Heart right ventricle (tissue), 16 donors: ENCODE measurements at regions not wholly inside any gene's neighbourhood (a gene's known extent, or its start where the extent isn't known, plus 50 kb on each side); places are given as distances from the start of the nearest gene placed in this dataset.

Experiments used
- ATAC-seq, 8 donors: fragments of 200-7000 bp; cut with Tn5 transposase; one replicate each; pipeline ENCODE4 v1.9.1; 2020; ENCODE audit warnings: mild to moderate bottlenecking in 8 of 8, moderate library complexity in 8 of 8, moderate number of reproducible peaks in 1 of 8
- DNase-seq, 2 donors: peaks; one replicate each; pipeline ENCODE4 v3.0.0-alpha.2; 2020
- H3K27ac ChIP-seq, 10 donors: fragments of 200-600 bp; sonication (generic) in 2 of 10; one replicate each; pipeline versions ENCODE4 v1.5.0 to v1.8.0; 2020 to 2022; ENCODE audit warnings: mild to moderate bottlenecking in 3 of 10
- H3K27me3 ChIP-seq, 7 donors: fragments of 200-600 bp; one replicate each; pipeline ENCODE4 v1.8.0; 2021 to 2022; ENCODE audit warnings: mild to moderate bottlenecking in 2 of 7
- H3K36me3 ChIP-seq, 9 donors: fragments of 200-600 bp; sonication (generic) in 1 of 9; one replicate each; pipeline versions ENCODE4 v1.5.0 to v1.8.0; 2020 to 2022; ENCODE audit warnings: mild to moderate bottlenecking in 2 of 9
- H3K4me1 ChIP-seq, 9 donors: fragments of 200-600 bp; sonication (generic) in 1 of 9; one replicate each; pipeline versions ENCODE4 v1.5.0 to v1.8.0; 2020 to 2022; ENCODE audit warnings: mild to moderate bottlenecking in 4 of 9
- H3K4me3 ChIP-seq, 10 donors: fragments of 200-600 bp; sonication (generic) in 2 of 10; one replicate each; pipeline versions ENCODE4 v1.5.0 to v1.8.0; 2020 to 2022; ENCODE audit warnings: mild to moderate bottlenecking in 7 of 10, moderate library complexity in 2 of 10
- H3K9me3 ChIP-seq, 11 donors: fragments of 200-600 bp in 10 of 11; sonication (generic) in 2 of 11; one replicate each; pipeline versions ENCODE4 v1.5.0 to v1.8.0; 2013 to 2022; ENCODE audit warnings: mild to moderate bottlenecking in 2 of 11, control low read depth in 1 of 11, moderate library complexity in 1 of 11
- CTCF ChIP-seq, 9 donors: fragments of 200-600 bp; sonication (generic) in 2 of 9; IDR thresholded peaks; one replicate each; pipeline versions ENCODE4 v1.5.0 to v1.8.0; 2021 to 2022; ENCODE audit warnings: antibody characterized with exemption in 9 of 9, mild to moderate bottlenecking in 5 of 9, moderate library complexity in 1 of 9
- WGBS, 2 donors: extraction: QIAGEN DNeasy Blood & Tissue Kit; methylation state at CpG; one replicate each; pipeline ENCODE4 v1.1.7; 2013; ENCODE audit warnings: inconsistent platforms in 1 of 2; 5-methylcytosine and 5-hydroxymethylcytosine counted together
- intact Hi-C, 10 donors: fragments of 100-400 bp; cut with DNase I; formaldehyde crosslinking; loops; one replicate each; pipeline versions ENCODE4 v1.11.1 to v1.14.2; 2022
- donor health status: Arrhythmogenic right ventricular cardiomyopathy.
- donor health status: ischemic (EF 13 %, LVEDD 7.1; RV severe dilation, severe dysfunction).
- donor health status: healthy with polysubstance abuse.
- donor health status: DM: no; HTN: yes; CAD: no.
- donor health status: DM: no; HTN: no; CAD: no.
- donor health status: ischemic (EF 25% LVEDD 6.9; RV normal size, moderate dysfunction).
- donor health status: ischemic (EF 25% LVEDD 5.7; RV mildly dilated, moderate dysfunction).
- donor health status: healthy.
- donor health status: DM: yes; HTN: yes; CAD: no.
- donor health status: Ischemic cardiomyopathy.
- donor health status: ischemic (EF 35%, LVEDD 5.7; RV mildly dilated, moderate dysfunction).
- donor health status: nonischemic (EF 11% LVEDD 7.7; RV severe dilation, severe dysfunction).
- donor health status: DM: yes; HTN: yes; CAD: no.
- donor health status: PGD.
- donor health status: ischemic (EF 29% LVEDD 5.4; RV normal size, mild dysfunction).
- donor health status: nonischemic (EF 23%, LVEDD 6.1; RV moderate dilation, normal function).

- TF ChIP-seq CTCF (IDR thresholded peaks at IDR 0.05): no peak
- DNase-seq (peak in 1 of 2 donors; percentile 68), ATAC-seq (peak in 6 of 8 donors; percentile 16 to 50 (median 32))
- H3K4me3 ChIP-seq: no peak overlapping the region
- WGBS, 2 donors: 51 to 68% methylated on average over 3 of the region's 3 CpGs
- peaks cover 53 to 82% (median 76%) of the 10 kb centered on the region in 9 donors for H3K4me1 ChIP-seq
- peak overlapping the region; percentile 31 to 96 (median 92) for H3K27ac ChIP-seq
- peaks cover 0 to 7% (median 0%) of the 10 kb centered on the region in 11 donors for H3K9me3 ChIP-seq
- H3K27me3 ChIP-seq: no peaks in the 10 kb centered on the region
- intact Hi-C loops: loop anchor here in 1 of 10 donors (2.0 to 10.0 kb wide), 2 partner anchors 24 to 146 kb away; no protein-coding TSS in a partner anchor
- H3K36me3 ChIP-seq: no peaks in the 10 kb centered on the region
These were observed 64.9 kb downstream of the MCFD2 start for GRCh38 chr2:46850742-46851141.

- intact Hi-C loops: loop anchor here in 3 of 10 donors (2.0 to 10.0 kb wide), 3 partner anchors 25 to 145 kb away; no protein-coding TSS in a partner anchor
- DNase-seq: peak; percentile 69
- 32 to 39% methylated on average over 13 of the region's 13 CpGs for WGBS, 2 donors
These were observed 65.7 kb downstream of the MCFD2 start for GRCh38 chr2:46849721-46850556.

GRCh38 chr2:46849046-46849715, 66.4 kb downstream of the MCFD2 start:
- H3K27ac ChIP-seq: peak overlapping the region; percentile 31 to 96 (median 92)
- 50 to 55% methylated on average over 7 of the region's 7 CpGs for WGBS, 2 donors
- peaks cover 45 to 77% (median 71%) of the 10 kb centered on the region in 9 donors for H3K4me1 ChIP-seq
- peaks cover 0 to 7% (median 0%) of the 10 kb centered on the region in 11 donors for H3K9me3 ChIP-seq
- no peak for ATAC-seq
- no peak for DNase-seq
- H3K27me3 ChIP-seq: no peaks in the 10 kb centered on the region
- H3K4me3 ChIP-seq: no peak overlapping the region
- H3K36me3 ChIP-seq: no peaks in the 10 kb centered on the region
- TF ChIP-seq CTCF (IDR thresholded peaks at IDR 0.05): no peak
- intact Hi-C loops: loop anchor here in 2 of 10 donors (5.0 kb wide), 1 partner anchor 37 kb away; no protein-coding TSS in a partner anchor

More at GRCh38 chr2:46849721-46850556, 65.7 kb downstream of the MCFD2 start:
- ATAC-seq: peak in 7 of 8 donors; percentile 5 to 49 (median 34)
- Histone ChIP-seq H3K27ac (peak overlapping the region; percentile 31 to 96 (median 92)), H3K4me3 (no peak overlapping the region), H3K36me3 (no peaks in the 10 kb centered on the region), H3K9me3 (peaks cover 0 to 7% (median 0%) of the 10 kb centered on the region in 11 donors), H3K4me1 (peaks cover 51 to 84% (median 78%) of the 10 kb centered on the region in 9 donors), H3K27me3 (no peaks in the 10 kb centered on the region)
- TF ChIP-seq CTCF (IDR thresholded peaks at IDR 0.05): no peak

GRCh38 chr2:46848447-46848846, 67.2 kb downstream of the MCFD2 start:
- Histone ChIP-seq H3K36me3 (no peaks in the 10 kb centered on the region), H3K9me3 (peaks cover 0 to 6% (median 0%) of the 10 kb centered on the region in 11 donors), H3K27me3 (no peaks in the 10 kb centered on the region), H3K4me3 (no peak overlapping the region), H3K4me1 (peaks cover 44 to 71% (median 65%) of the 10 kb centered on the region in 9 donors), H3K27ac (peak overlapping the region; percentile 85 to 96 (median 92))
- no peak for TF ChIP-seq CTCF (IDR thresholded peaks at IDR 0.05)
- no peak for DNase-seq
- WGBS, 2 donors: 29 to 30% methylated on average over 5 of the region's 5 CpGs
- no peak for ATAC-seq
- intact Hi-C loops: loop anchor here in 2 of 10 donors (5.0 kb wide), 1 partner anchor 36 kb away; no protein-coding TSS in a partner anchor
